HEK293T (cell line): ENCODE measurements at regions not wholly inside any gene's neighbourhood (a gene's known extent, or its start where the extent isn't known, plus 50 kb on each side); places are given as distances from the start of the nearest gene placed in this dataset.

Experiments
- CTCF ChIA-PET: fragments of 350-600 bp; formaldehyde crosslinking; extraction: SDS; loops from one replicate; lab custom pipeline; 2021; ENCODE audit warnings: antibody characterized with exemption, inconsistent platforms; lab: Yijun Ruan, JAX
- POLR2A ChIA-PET: fragments of 350-600 bp; formaldehyde crosslinking; extraction: SDS; loops from one replicate; lab custom pipeline; 2020; ENCODE audit warnings: antibody characterized with exemption, inconsistent platforms; lab: Yijun Ruan, JAX
- DNase-seq: peaks from one replicate; pipeline ENCODE4 v3.0.0; 2012; ENCODE audit warnings: mixed read lengths; ENCODE audit errors: extremely low spot score
- ARNT ChIP-seq: fragments of 450-650 bp; IDR thresholded peaks from 2 replicates; pipeline ENCODE4 v1.6.1; 2017; ENCODE audit warnings: mild to moderate bottlenecking
- BHLHE40 ChIP-seq: fragments of 450-650 bp; IDR thresholded peaks from 2 replicates; pipeline ENCODE4 v1.6.1; 2016; ENCODE audit warnings: mild to moderate bottlenecking, moderate library complexity, borderline replicate concordance
- CTBP1 ChIP-seq: fragments of 450-650 bp; IDR thresholded peaks from 2 replicates; pipeline ENCODE4 v1.6.1; 2016; ENCODE audit warnings: borderline replicate concordance
- ELF4 ChIP-seq: fragments of 450-650 bp; IDR thresholded peaks from 2 replicates; pipeline ENCODE4 v1.6.1; 2017; ENCODE audit warnings: antibody characterized with exemption
- FOXA1 ChIP-seq: fragments of 450-650 bp; IDR thresholded peaks from 2 replicates; pipeline ENCODE4 v1.6.1; 2016; ENCODE audit warnings: mild to moderate bottlenecking
- FOXK2 ChIP-seq: fragments of 450-650 bp; IDR thresholded peaks from 2 replicates; pipeline ENCODE4 v1.6.1; 2016; ENCODE audit warnings: mild to moderate bottlenecking
- FOXM1 ChIP-seq: fragments of 450-650 bp; IDR thresholded peaks from 2 replicates; pipeline ENCODE4 v1.6.1; 2017; ENCODE audit warnings: mild to moderate bottlenecking, borderline replicate concordance
- HDGF ChIP-seq: fragments of 450-650 bp; IDR thresholded peaks from 2 replicates; pipeline ENCODE4 v1.6.1; 2017; ENCODE audit warnings: antibody characterized with exemption, borderline replicate concordance
- L3MBTL2 ChIP-seq: fragments of 450-650 bp; conservative IDR thresholded peaks from 2 replicates; pipeline ENCODE4 v1.6.1; 2016; ENCODE audit warnings: mild to moderate bottlenecking
- LEF1 ChIP-seq: fragments of 450-650 bp; IDR thresholded peaks from 2 replicates; pipeline ENCODE4 v1.6.1; 2017; ENCODE audit warnings: mild to moderate bottlenecking, borderline replicate concordance
- NFRKB ChIP-seq: fragments of 450-650 bp; IDR thresholded peaks from 2 replicates; pipeline ENCODE4 v1.6.1; 2016; ENCODE audit warnings: mild to moderate bottlenecking, moderate library complexity
- PKNOX1 ChIP-seq: fragments of 450-650 bp; IDR thresholded peaks from 2 replicates; pipeline ENCODE4 v1.6.1; 2016
- SP1 ChIP-seq: fragments of 450-650 bp; IDR thresholded peaks from 2 replicates; pipeline ENCODE4 v1.6.1; 2017
- SUZ12 ChIP-seq: fragments of 450-650 bp; IDR thresholded peaks from 2 replicates; pipeline ENCODE4 v1.6.1; 2016; ENCODE audit warnings: mild to moderate bottlenecking
- TARDBP ChIP-seq: fragments of 450-650 bp; IDR thresholded peaks from 2 replicates; pipeline ENCODE4 v1.6.1; 2016
- ZNF384 ChIP-seq: fragments of 450-650 bp; IDR thresholded peaks from 2 replicates; pipeline ENCODE4 v1.6.1; 2016

- TF ChIP-seq L3MBTL2: no peak
- TF ChIP-seq ZNF384: no peak
- no peak for TF ChIP-seq FOXA1
- no peak for TF ChIP-seq PKNOX1
- TF ChIP-seq BHLHE40: no peak
- TF ChIP-seq CTBP1: no peak
- TF ChIP-seq FOXM1: no peak
- TF ChIP-seq NFRKB: no peak
- no peak for TF ChIP-seq ARNT
- TF ChIP-seq FOXK2: no peak
- TF ChIP-seq SUZ12: no peak
- TF ChIP-seq LEF1: no peak
- no peak for TF ChIP-seq ELF4
- no peak for TF ChIP-seq SP1
- no peak for TF ChIP-seq TARDBP
- TF ChIP-seq HDGF: no peak
- CTCF ChIA-PET: no interaction called here
- POLR2A ChIA-PET: no interaction called here
- no peak for DNase-seq
These were observed 481.5 kb downstream of the LMO4 start for GRCh38 chr1:87810166-87810565.

- no peak for DNase-seq
- TF ChIP-seq BHLHE40 (no peak), ARNT (no peak), LEF1 (no peak), ZNF384 (no peak), FOXA1 (no peak), PKNOX1 (no peak), NFRKB (no peak), FOXM1 (no peak), SUZ12 (no peak), SP1 (no peak), CTBP1 (no peak)
- ChIA-PET CTCF (no interaction called here), POLR2A (no interaction called here)
These were observed 484.3 kb downstream of the LMO4 start for GRCh38 chr1:87812871-87813577.

- ChIA-PET POLR2A (no interaction called here), CTCF (interaction anchor here (0.6 kb wide), 1 partner anchor 148 kb away, joined by 3 read pairs; no protein-coding TSS in a partner anchor)
- no peak for TF ChIP-seq ZNF384
- TF ChIP-seq BHLHE40: no peak
- TF ChIP-seq ELF4: no peak
- no peak for TF ChIP-seq SP1
- TF ChIP-seq HDGF: no peak
- no peak for TF ChIP-seq FOXM1
- TF ChIP-seq ARNT: no peak
- no peak for TF ChIP-seq PKNOX1
- TF ChIP-seq TARDBP: no peak
- TF ChIP-seq NFRKB: no peak
- no peak for TF ChIP-seq FOXK2
- TF ChIP-seq SUZ12: no peak
- TF ChIP-seq FOXA1: no peak
- no peak for TF ChIP-seq CTBP1
- DNase-seq: no peak
These were observed 485.9 kb downstream of the LMO4 start for GRCh38 chr1:87814573-87814972.

GRCh38 chr1:87816646-87817045 lies 488.0 kb downstream of the LMO4 start:
- DNase-seq: no peak
- ChIA-PET CTCF (no interaction called here), POLR2A (no interaction called here)
- TF ChIP-seq ARNT: no peak
- no peak for TF ChIP-seq SUZ12
- TF ChIP-seq BHLHE40: no peak
- no peak for TF ChIP-seq ELF4
- no peak for TF ChIP-seq NFRKB
- no peak for TF ChIP-seq PKNOX1
- TF ChIP-seq CTBP1: no peak
- no peak for TF ChIP-seq L3MBTL2
- no peak for TF ChIP-seq ZNF384
- no peak for TF ChIP-seq TARDBP
- no peak for TF ChIP-seq FOXA1
- no peak for TF ChIP-seq HDGF
- no peak for TF ChIP-seq LEF1
- no peak for TF ChIP-seq FOXK2
- TF ChIP-seq FOXM1: no peak
- no peak for TF ChIP-seq SP1

GRCh38 chr1:87820668-87821334 lies 492.1 kb downstream of the LMO4 start:
- POLR2A ChIA-PET: no interaction called here

More at GRCh38 chr1:87820668-87821334, 492.1 kb downstream of the LMO4 start:
- no peak for DNase-seq
- TF ChIP-seq CTBP1 (no peak), NFRKB (no peak), ZNF384 (no peak), LEF1 (no peak), L3MBTL2 (no peak), BHLHE40 (no peak), FOXM1 (no peak), SP1 (no peak), FOXA1 (no peak), HDGF (no peak), ARNT (no peak), SUZ12 (no peak), TARDBP (no peak), ELF4 (no peak), FOXK2 (no peak), PKNOX1 (no peak)
- CTCF ChIA-PET: no interaction called here
